ENCODE measurements at regions not wholly inside any gene's neighbourhood (a gene's known extent, or its start where the extent isn't known, plus 50 kb on each side); places are given as distances from the start of the nearest gene placed in this dataset.

GRCh38 chr12:104827587-104827986, 130.5 kb downstream of the SLC41A2 start (continued):
- TF ChIP-seq ZBTB33 (IDR thresholded peaks at IDR 0.05) (no peak), FOXA2 (IDR thresholded peaks at IDR 0.05) (no peak), HNF4A (conservative IDR thresholded peaks at IDR 0.05) (no peak), TAF1 (conservative IDR thresholded peaks at IDR 0.05) (no peak)

- Histone ChIP-seq H3K36me3 (ENCODE audit: control insufficient read depth in 4 of 4, insufficient read depth in 3 of 4, low read depth in 1 of 4, low read length in 3 of 4) (peaks cover 3 to 39% (median 11%) of the 10 kb centered on the region in 4 donors), H3K27ac (ENCODE audit: low read depth in 1 of 2, low read length in 2 of 2) (no peak overlapping the region), H3K9me3 (ENCODE audit: control insufficient read depth in 4 of 4, low read length in 3 of 4) (peaks cover 0 to 10% (median 7%) of the 10 kb centered on the region in 4 donors), H3K4me1 (ENCODE audit: control insufficient read depth in 4 of 4, insufficient read depth in 4 of 4, low read length in 3 of 4) (no peaks in the 10 kb centered on the region), H3K9ac (ENCODE audit: low read depth in 1 of 2, low read length in 2 of 2) (no peak overlapping the region), H3K4me3 (ENCODE audit: low read depth in 1 of 3, low read length in 3 of 3) (no peak overlapping the region), H3K27me3 (ENCODE audit: control insufficient read depth in 4 of 4, insufficient read depth in 4 of 4, low read length in 3 of 4) (no peaks in the 10 kb centered on the region)
- WGBS: 92% methylated on average over 2 of the region's 2 CpGs
- no peak for DNase-seq (ENCODE audit: low spot score)
- no peak for TF ChIP-seq YY1 (IDR thresholded peaks at IDR 0.05)
- TF ChIP-seq HNF4G (IDR thresholded peaks at IDR 0.05): no peak
- no peak for TF ChIP-seq MAX (IDR thresholded peaks at IDR 0.05)
- TF ChIP-seq FOXA1 (IDR thresholded peaks at IDR 0.05): no peak
- TF ChIP-seq CTCF (IDR thresholded peaks at IDR 0.05; ENCODE audit: low read depth, low read length, missing input control): no peak
- TF ChIP-seq, protein P1, sequence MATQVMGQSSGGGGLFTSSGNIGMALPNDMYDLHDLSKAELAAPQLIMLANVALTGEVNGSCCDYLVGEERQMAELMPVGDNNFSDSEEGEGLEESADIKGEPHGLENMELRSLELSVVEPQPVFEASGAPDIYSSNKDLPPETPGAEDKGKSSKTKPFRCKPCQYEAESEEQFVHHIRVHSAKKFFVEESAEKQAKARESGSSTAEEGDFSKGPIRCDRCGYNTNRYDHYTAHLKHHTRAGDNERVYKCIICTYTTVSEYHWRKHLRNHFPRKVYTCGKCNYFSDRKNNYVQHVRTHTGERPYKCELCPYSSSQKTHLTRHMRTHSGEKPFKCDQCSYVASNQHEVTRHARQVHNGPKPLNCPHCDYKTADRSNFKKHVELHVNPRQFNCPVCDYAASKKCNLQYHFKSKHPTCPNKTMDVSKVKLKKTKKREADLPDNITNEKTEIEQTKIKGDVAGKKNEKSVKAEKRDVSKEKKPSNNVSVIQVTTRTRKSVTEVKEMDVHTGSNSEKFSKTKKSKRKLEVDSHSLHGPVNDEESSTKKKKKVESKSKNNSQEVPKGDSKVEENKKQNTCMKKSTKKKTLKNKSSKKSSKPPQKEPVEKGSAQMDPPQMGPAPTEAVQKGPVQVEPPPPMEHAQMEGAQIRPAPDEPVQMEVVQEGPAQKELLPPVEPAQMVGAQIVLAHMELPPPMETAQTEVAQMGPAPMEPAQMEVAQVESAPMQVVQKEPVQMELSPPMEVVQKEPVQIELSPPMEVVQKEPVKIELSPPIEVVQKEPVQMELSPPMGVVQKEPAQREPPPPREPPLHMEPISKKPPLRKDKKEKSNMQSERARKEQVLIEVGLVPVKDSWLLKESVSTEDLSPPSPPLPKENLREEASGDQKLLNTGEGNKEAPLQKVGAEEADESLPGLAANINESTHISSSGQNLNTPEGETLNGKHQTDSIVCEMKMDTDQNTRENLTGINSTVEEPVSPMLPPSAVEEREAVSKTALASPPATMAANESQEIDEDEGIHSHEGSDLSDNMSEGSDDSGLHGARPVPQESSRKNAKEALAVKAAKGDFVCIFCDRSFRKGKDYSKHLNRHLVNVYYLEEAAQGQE (IDR thresholded peaks at IDR 0.05): no peak
- no peak for TF ChIP-seq HNF4A (conservative IDR thresholded peaks at IDR 0.05)
These were observed 132.7 kb downstream of the SLC41A2 start for GRCh38 chr12:104825408-104825807.

DNA sequence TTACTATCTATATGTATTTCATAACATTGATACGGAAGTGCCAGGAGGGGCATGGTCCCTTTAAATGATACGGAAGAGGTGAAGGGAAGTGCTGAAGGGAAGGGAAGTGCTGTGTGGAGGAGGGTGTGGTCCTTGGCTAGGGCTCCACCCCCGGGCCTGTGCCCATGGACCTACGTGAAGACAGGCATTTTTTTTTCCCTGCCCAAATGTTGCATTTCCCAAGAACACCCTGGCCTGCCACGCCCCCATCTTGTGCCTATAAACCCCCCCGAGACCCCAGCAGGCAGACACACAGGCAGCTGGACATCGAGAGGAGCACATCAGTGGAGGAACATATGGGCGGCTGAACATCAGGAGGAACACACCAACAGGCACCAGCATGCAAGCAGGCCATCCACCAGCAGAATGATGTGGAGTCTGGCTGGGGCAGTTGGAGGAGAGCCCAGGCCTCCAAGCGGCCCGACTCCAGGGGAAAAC, 134.1 kb downstream of the SLC41A2 start:
- Histone ChIP-seq H3K4me1 (ENCODE audit: control insufficient read depth in 4 of 4, insufficient read depth in 4 of 4, low read length in 3 of 4) (no peaks in the 10 kb centered on the region), H3K9ac (ENCODE audit: low read depth in 1 of 2, low read length in 2 of 2) (no peak overlapping the region), H3K27ac (ENCODE audit: low read depth in 1 of 2, low read length in 2 of 2) (no peak overlapping the region), H3K36me3 (ENCODE audit: control insufficient read depth in 4 of 4, insufficient read depth in 3 of 4, low read depth in 1 of 4, low read length in 3 of 4) (peaks cover 5 to 26% (median 12%) of the 10 kb centered on the region in 4 donors), H3K27me3 (ENCODE audit: control insufficient read depth in 4 of 4, insufficient read depth in 4 of 4, low read length in 3 of 4) (no peaks in the 10 kb centered on the region), H3K4me3 (ENCODE audit: low read depth in 1 of 3, low read length in 3 of 3) (no peak overlapping the region), H3K9me3 (ENCODE audit: control insufficient read depth in 4 of 4, low read length in 3 of 4) (peaks cover 0 to 10% (median 7%) of the 10 kb centered on the region in 4 donors)
- DNase-seq (ENCODE audit: low spot score): no peak
- 88% methylated on average over 10 of the region's 10 CpGs for WGBS
- no peak for TF ChIP-seq JUND (IDR thresholded peaks at IDR 0.05)
- TF ChIP-seq CTCF (IDR thresholded peaks at IDR 0.05; ENCODE audit: low read depth, low read length, missing input control): no peak
- TF ChIP-seq HNF4G (IDR thresholded peaks at IDR 0.05): no peak
- no peak for TF ChIP-seq RXRA (IDR thresholded peaks at IDR 0.05)
- no peak for TF ChIP-seq ATF3 (IDR thresholded peaks at IDR 0.05)
- TF ChIP-seq ZBTB33 (IDR thresholded peaks at IDR 0.05): no peak
- TF ChIP-seq HNF4A (conservative IDR thresholded peaks at IDR 0.05): no peak
- TF ChIP-seq SP1 (IDR thresholded peaks at IDR 0.05): no peak
- no peak for TF ChIP-seq GABPA (IDR thresholded peaks at IDR 0.05 in 1 of 2, conservative IDR thresholded peaks at IDR 0.05 in 1 of 2)

Measured in liver (tissue), 8 donors.